DMS153 (cell line): ENCODE measurements at regions not wholly inside any gene's neighbourhood (a gene's known extent, or its start where the extent isn't known, plus 50 kb on each side); places are given as distances from the start of the nearest gene placed in this dataset.
"Not testable (repeated sequence)": the region's sequence is repeated elsewhere in the genome, so short reads cannot be mapped to it uniquely, and the experiment has no call there.

ENCODE experiments used
- DNase-seq: peaks from one replicate; lab custom pipeline; 2025; lab: John Stamatoyannopoulos, UW

DNA sequence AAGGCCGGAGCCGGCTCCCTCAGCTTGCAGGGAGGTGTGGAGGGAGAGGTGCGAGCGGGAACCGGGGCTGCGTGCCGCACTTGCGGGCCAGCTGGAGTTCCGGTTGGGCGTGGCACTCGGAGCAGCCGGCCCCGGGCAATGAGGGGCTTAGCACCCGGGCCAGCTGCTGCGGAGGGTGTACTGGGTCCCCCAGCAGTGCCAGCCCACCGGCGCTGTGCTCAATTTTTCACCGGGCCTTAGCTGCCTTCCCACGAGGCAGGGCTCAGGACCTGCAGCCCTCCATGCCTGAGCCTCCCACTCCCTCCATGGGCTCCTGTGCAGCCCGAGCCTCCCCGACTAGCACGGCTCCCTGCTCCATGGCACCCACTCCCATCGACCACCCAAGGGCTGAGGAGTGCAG, 62.2 kb upstream of the ANKRD55 start:
- not testable (repeated sequence) for DNase-seq

DNA sequence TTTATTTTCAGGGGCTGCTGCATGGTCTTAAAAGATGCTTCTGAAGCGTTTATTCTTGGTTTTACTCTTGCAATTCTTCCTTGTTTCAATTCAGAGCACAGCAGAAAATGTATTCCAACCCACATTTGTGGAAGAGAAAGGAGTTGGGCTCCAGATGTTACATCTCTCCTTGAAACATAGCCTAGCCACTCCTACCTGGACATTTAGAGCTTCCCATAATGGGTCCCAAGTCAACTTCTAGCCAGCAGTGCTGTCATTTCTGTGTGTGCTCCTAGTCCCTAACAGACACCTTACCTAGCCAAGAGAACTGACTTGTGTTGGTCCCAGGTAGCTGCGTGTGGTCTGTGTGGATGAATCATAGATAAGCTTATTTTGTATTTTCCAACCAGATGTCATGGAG, 61.2 kb upstream of the ANKRD55 start:
- DNase-seq, result no peak

DNA sequence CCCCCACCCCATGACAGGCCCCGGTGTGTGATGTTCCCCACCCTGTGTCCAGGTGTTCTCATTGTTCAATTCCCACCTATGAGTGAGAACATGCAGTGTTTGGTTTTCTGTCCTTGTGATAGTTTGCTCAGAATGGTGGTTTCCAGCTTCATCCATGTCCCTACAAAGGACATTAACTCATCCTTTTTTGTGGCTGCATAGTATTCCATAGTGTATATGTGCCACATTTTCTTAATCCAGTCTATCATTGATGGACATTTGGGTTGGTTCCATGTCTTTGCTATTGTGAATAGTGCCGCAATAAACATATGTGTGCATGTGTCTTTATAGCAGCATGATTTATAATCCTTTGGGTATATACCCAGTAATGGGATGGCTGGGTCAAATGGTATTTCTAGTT, 59.7 kb upstream of the ANKRD55 start:
- not testable (repeated sequence) for DNase-seq

DNA sequence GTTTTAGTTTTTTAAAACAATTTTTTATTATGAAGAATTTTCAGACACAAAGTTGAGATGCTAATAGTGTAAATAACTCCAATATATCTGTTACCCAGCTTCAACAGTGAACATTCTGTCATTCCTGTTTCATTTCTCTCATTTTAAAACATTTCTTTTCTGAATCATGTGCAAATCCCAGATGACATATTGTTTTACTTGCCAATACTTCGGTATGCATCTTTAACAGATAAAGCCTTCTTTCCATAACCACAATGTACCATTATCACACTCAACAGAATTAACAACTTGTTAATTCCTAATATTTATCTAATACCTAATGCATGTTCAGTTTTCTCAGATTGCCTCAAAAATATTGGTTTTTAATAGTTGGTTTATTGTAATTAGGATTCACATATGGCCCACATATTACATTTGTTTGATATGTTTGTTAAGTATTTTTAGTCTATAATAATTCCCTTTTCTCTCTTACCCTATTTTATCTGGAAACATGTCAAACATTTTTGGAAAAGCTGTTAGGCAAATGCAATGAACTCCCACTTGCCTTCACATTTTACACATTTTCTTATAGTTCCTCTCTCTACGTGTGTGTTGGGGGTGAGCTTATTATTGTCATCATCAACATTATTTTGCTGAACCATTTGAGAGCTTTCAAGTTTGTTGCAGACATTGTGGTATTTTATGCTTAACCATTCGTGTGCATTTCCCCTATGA, 58.7 kb upstream of the ANKRD55 start:
- DNase-seq, result no peak

DNA sequence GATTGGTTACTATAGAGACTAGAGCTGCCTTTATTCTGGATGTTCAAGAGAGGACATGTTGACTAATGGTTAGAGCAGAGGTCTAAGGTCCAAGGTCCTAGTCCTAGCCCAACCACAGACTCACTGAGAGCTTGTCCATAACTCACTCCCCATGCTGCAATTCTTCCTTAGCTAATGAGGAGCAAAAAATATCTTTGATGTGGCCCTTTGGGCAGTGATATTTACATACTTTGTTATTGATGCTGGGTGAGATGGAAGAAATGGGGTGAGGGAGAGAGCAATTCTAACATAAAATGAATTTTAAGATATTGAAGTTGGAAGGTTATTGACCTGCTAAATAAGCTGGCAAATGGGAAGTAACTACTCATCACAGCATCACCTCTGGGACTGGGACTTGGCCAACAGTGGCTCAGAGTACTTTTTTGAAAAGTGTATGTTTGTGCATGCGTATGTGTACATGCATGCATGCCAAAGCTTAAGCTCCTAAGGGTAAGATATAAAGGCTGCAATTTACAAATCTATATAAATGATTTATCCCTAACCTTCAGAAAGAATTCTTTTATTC, 58.0 kb upstream of the ANKRD55 start:
- DNase-seq, result no peak

DNA sequence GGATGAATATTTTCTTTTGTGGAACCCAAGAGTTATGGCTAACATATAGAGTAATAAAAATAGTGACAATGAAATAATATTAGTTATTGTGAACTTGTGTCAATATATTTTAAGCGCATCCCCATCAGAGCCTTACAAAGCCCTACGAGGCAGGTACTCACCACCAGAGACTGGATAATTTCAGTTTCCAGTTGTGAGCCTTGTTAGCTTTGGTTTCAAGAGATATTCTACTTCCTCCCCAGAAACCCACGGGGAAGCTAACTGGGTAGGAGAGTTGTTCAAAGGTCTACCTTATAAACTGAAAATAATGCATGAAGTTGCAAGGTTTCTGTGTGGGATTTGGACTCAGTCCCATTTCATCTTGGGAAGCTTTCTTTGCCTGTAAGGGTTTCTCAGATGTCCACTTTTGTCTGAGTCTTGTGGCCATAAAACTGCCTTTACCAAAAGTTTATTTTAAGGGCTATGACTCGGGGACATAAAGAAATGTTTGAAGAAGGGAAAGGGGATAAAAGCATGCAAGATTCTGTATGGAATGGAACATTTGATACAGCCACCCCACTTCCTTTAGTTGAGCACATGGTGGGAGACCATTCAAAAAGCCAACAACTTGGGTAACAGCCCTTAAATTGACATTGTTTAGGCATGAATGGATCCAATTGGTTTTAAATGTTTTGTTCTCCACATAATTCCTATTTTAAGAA, 57.4 kb upstream of the ANKRD55 start:
- DNase-seq, result no peak

DNA sequence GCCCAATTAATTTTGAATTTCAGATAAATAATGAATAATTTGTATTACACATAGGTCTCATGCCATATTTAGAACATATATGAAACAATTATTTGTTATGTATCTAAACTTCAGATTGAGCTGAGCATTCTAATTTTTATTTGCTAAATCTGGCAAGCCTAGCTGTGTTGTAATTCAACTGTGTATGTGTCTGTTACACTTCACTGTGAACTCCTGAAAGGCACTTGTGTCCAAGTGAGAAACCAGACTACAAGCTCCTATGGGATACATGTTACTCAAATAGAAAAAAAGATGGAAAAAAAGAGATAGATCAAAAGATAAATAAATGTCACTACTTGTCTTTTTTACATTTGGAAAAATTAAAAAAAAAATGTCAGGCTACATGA, 56.5 kb upstream of the ANKRD55 start:
- no peak for DNase-seq

DNA sequence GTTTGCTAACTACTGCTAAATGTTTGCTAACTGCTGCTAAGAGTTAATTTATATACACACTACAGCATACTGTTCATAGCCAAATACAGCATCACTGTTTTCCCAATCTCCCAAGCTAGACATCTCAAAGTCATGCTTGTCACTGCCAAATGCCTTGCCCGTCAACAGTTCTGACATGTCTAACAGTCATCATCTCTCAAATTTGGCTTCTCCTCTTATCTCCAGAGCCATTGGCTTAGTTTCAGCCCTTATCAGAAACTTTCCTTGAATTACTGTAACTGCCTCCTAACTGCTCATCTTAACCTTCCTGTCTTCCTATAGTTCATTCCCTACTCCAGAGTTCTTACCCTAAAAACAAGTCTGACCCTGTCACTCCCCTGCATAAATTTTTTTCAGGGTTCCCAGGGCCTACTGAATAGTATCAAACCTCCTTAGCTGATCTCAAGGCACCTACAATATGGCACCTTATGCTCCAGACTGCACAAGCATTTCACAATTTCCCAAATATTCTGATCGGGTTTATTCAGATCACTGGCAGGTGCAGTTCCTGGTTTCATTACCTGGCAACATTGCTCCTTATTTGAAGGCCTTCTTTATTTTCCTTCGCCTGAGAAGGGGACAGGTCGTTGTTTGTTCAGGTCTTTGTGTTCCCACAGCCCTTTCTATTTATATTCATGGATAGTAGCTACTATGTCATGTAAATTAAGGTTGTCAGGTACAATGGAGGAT, 55.9 kb upstream of the ANKRD55 start:
- no peak for DNase-seq

DNA sequence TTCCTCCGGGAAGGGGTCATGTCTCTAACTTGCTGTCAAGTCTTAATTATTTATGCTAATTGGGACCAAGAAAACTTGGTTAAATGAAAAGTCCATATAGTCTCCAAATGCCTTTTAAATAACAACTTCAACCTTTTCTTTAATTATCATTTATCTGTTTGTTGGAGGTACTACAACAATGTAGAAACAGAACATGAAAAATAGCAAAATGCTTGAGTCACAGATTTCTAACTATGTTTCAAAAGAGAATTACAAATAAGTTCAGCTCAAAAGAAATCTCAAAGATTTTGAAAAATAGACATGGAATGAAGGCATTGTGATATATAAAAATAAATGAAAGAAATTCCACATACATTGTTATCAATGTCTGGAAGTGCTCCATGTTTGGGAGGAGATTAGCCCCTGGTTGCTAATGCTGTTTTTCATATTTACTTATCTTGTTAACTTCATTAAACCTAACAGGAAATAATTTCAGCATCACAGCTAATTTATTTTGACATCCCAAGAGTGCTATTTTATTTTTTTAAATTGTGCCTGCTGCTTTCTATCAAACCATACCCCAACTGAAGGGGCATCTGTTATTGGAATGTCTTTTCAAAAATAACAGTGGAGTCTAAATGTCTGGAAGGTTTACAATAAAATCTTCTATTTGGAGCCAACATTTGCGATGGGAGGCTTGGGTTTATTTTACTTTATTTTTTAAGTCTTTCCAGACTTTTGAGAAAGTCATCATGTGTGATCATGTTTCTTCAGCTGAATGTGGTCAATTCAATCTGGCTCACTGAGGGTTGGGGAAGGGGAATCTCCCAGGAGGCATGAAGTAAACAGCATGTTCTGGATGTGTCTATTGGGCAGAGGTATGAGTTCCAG, 53.1 kb upstream of the ANKRD55 start:
- DNase-seq, result no peak

DNA sequence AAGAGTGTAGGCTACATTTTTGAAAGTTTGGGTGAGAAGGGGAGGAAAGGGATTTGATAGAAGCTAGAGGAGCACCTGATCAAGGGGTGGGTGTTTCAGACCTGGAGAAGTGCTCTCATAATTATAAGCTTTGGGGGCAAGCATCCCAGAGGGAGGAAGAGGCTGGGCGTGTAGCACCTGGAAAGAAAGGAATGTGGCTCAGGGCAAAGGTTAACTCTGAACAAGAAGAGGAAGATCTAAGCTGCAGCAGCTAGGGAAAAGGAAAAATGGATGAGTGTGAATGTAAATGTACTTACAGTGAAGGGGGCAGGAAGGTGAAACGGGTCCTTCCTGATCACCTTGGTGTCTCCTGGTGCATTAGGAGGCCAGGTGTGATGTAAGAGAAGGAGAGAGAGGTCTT, 49.8 kb upstream of the ANKRD55 start:
- DNase-seq, result no peak
